K562 (cell line): ENCODE measurements at regions not wholly inside any gene's neighbourhood (a gene's known extent, or its start where the extent isn't known, plus 50 kb on each side); places are given as distances from the start of the nearest gene placed in this dataset.

Source experiments
- ATAC-seq: fragments of 200-7000 bp; cut with Tn5 transposase; 3 replicates; pipeline ENCODE4 v1.9.1; 2020; ENCODE audit warnings: moderate library complexity
- BruUV-seq: library from RNA; stranded (reverse); fragments of 400-500 nt; replicated peaks from 2 replicates; lab custom pipeline; 2021; lab: Mats Ljungman, UMichigan
- CTCF ChIA-PET: fragments of 300-600 bp; formaldehyde crosslinking; extraction: SDS; loops from one replicate; lab custom pipeline; 2021; ENCODE audit warnings: low intra/inter-chr PET ratio; lab: Yijun Ruan, JAX
- POLR2A ChIA-PET: fragments of 300-600, 350-650 bp; sonication (Branson Sonifier 250); formaldehyde crosslinking; extraction: SDS; loops from one replicate; lab custom pipeline; 2021; ENCODE audit warnings: antibody characterized with exemption, inconsistent platforms; lab: Yijun Ruan, JAX
- DNase-seq, 4 experiments: peaks; one replicate each; pipeline versions ENCODE4 v3.0.0 to v3.0.0-alpha.2; 2011 to 2018; ENCODE audit warnings: low spot score in 3 of 4, mixed read lengths in 3 of 4; ENCODE audit errors: extremely low read depth in 1 of 4
- FAIRE-seq: peaks from 2 replicates; lab custom pipeline; 2011; peaks lifted over from hg19 to GRCh38; lab: Jason Lieb, UNC
- H2AFZ ChIP-seq: 2 replicates; pipeline ENCODE4 v1.6.0; 2011; ENCODE audit warnings: low read depth, low read length, control low read depth, inconsistent platforms
- H3K27ac ChIP-seq: fragments of 200-600 bp; 3 replicates; pipeline ENCODE4 v1.8.0; 2011; ENCODE audit warnings: low read depth, mild to moderate bottlenecking, control low read depth, inconsistent platforms, low read length, moderate library complexity, mixed read lengths; ENCODE audit errors: extremely low read depth
- H3K27me3 ChIP-seq, 2 experiments: fragments of 300-600 bp in 1 of 2; 2 replicates in 1 of 2; 3 replicates in 1 of 2; pipeline versions ENCODE4 v1.6.0 to v1.8.0; 2011; ENCODE audit warnings: inconsistent platforms in 2 of 2, low read length in 2 of 2, mild to moderate bottlenecking in 1 of 2, mixed read lengths in 1 of 2, moderate library complexity in 1 of 2; ENCODE audit not compliant: control insufficient read depth in 2 of 2, insufficient read depth in 2 of 2
- H3K36me3 ChIP-seq: fragments of 300-600 bp; 3 replicates; pipeline ENCODE4 v1.8.0; 2011; ENCODE audit warnings: mild to moderate bottlenecking, low read length, inconsistent platforms; ENCODE audit not compliant: control insufficient read depth, insufficient read depth
- H3K4me1 ChIP-seq, 2 experiments: fragments of 200-600 bp in 1 of 2; replicated peaks in 1 of 2; 2 replicates in 1 of 2; 3 replicates in 1 of 2; pipeline versions ENCODE4 v1.5.1 to v1.8.0; 2011; ENCODE audit warnings: inconsistent platforms in 2 of 2, low read length in 2 of 2, mild to moderate bottlenecking in 1 of 2, mixed read lengths in 1 of 2, moderate library complexity in 1 of 2; ENCODE audit not compliant: control insufficient read depth in 2 of 2, insufficient read depth in 2 of 2
- H3K4me2 ChIP-seq: 2 replicates; pipeline ENCODE4 v1.6.1; 2011; ENCODE audit warnings: low read length, control low read depth, inconsistent platforms, mixed read lengths; ENCODE audit not compliant: insufficient read depth
- H3K4me3 ChIP-seq: fragments of 200-600 bp; sonication (generic), shearing (Covaris generic); 2 replicates; pipeline ENCODE4 v1.5.1; 2016; ENCODE audit warnings: control low read depth, inconsistent platforms
- H3K79me2 ChIP-seq: fragments of 200-600 bp; 3 replicates; pipeline ENCODE4 v1.8.0; 2011; ENCODE audit warnings: low read length, inconsistent platforms; ENCODE audit not compliant: control insufficient read depth, insufficient read depth
- H3K9ac ChIP-seq, 2 experiments: 2 replicates each; pipeline versions ENCODE4 v1.6.0 to v1.6.1; 2011; ENCODE audit warnings: low read depth in 2 of 2, low read length in 2 of 2, control low read depth in 1 of 2, inconsistent platforms in 1 of 2, mild to moderate bottlenecking in 1 of 2, mixed read lengths in 1 of 2; ENCODE audit not compliant: insufficient read depth in 1 of 2
- H3K9me1 ChIP-seq: one replicate; pipeline ENCODE4 v1.6.0; 2011; ENCODE audit warnings: inconsistent platforms, mild to moderate bottlenecking, low read length, moderate library complexity; ENCODE audit not compliant: control insufficient read depth, insufficient read depth
- H3K9me3 ChIP-seq: replicated peaks from 2 replicates; pipeline ENCODE4 v1.5.1; 2011; ENCODE audit warnings: low read depth, low read length, inconsistent platforms; ENCODE audit not compliant: control insufficient read depth, insufficient read depth
- H4K20me1 ChIP-seq: replicated peaks from 2 replicates; pipeline ENCODE4 v1.6.1; 2011; ENCODE audit warnings: low read length, inconsistent platforms, mixed read lengths; ENCODE audit not compliant: control insufficient read depth, insufficient read depth
- ARHGAP35 ChIP-seq: fragments of 450-650 bp; IDR thresholded peaks from 2 replicates; pipeline ENCODE4 v1.6.1; 2018; ENCODE audit not compliant: partially characterized antibody
- BACH1 ChIP-seq: fragments of 200-800 bp; sonication (Bioruptor generic); IDR thresholded peaks from 2 replicates; pipeline ENCODE4 v1.6.1; 2016; ENCODE audit warnings: missing genetic modification characterization, missing compliant biosample characterization
- BRCA1 ChIP-seq, 2 experiments: fragments of 450-650 bp in 1 of 2; sonication (generic) in 1 of 2; formaldehyde crosslinking in 1 of 2; IDR thresholded peaks; 2 replicates each; pipeline versions ENCODE4 v1.5.0 to v1.6.1; 2017 to 2020; ENCODE audit warnings: mild to moderate bottlenecking in 1 of 2, missing genetic modification reagents in 1 of 2
- EZH2 ChIP-seq: IDR thresholded peaks from 2 replicates; pipeline ENCODE4 v1.6.1; 2012; ENCODE audit warnings: low read depth, mild to moderate bottlenecking, inconsistent platforms, low read length, borderline replicate concordance
- FOXJ2 ChIP-seq: fragments of 200-800 bp; sonication (Bioruptor generic); IDR thresholded peaks from 2 replicates; pipeline ENCODE4 v1.6.1; 2016; ENCODE audit warnings: missing genetic modification characterization, missing compliant biosample characterization
- JUND ChIP-seq, 2 experiments: IDR thresholded peaks; 2 replicates in 1 of 2; 3 replicates in 1 of 2; pipeline ENCODE4 v1.6.1; 2011; ENCODE audit warnings: borderline replicate concordance in 2 of 2, low read depth in 2 of 2, low read length in 2 of 2, improper control_type of control experiment in 1 of 2, missing biosample characterization in 1 of 2, missing genetic modification characterization in 1 of 2, missing genetic modification reagents in 1 of 2
- LCOR ChIP-seq: sonication (generic); formaldehyde crosslinking; IDR thresholded peaks from 2 replicates; pipeline ENCODE4 v1.8.0; 2022; ENCODE audit warnings: mild to moderate bottlenecking, missing genetic modification reagents
- MAFF ChIP-seq: IDR thresholded peaks from 2 replicates; pipeline ENCODE4 v1.6.1; 2012; ENCODE audit warnings: low read length, improper control_type of control experiment
- MXI1 ChIP-seq: IDR thresholded peaks from 2 replicates; pipeline ENCODE4 v1.6.1; 2011; ENCODE audit warnings: low read depth, mild to moderate bottlenecking, improper control_type of control experiment, low read length
- PCBP1 ChIP-seq: fragments of 200-400 bp; formaldehyde crosslinking; IDR thresholded peaks from 2 replicates; pipeline ENCODE4 v1.6.1; 2018; ENCODE audit warnings: mild to moderate bottlenecking, low read depth, low read length; ENCODE audit not compliant: poor library complexity, severe bottlenecking
- ZBTB8A ChIP-seq: fragments of 450-650 bp; IDR thresholded peaks from 2 replicates; pipeline ENCODE4 v1.6.1; 2018; ENCODE audit warnings: mild to moderate bottlenecking, moderate library complexity; ENCODE audit not compliant: partially characterized antibody
- ZNF165 ChIP-seq: fragments of 250-450 bp; sonication (Bioruptor Pico); IDR thresholded peaks from 2 replicates; pipeline ENCODE4 v1.4.0; 2020; ENCODE audit warnings: borderline replicate concordance
- ZNF311 ChIP-seq: fragments of 250-450 bp; sonication (Bioruptor Pico); IDR thresholded peaks from 2 replicates; pipeline ENCODE4 v1.4.0; 2020; ENCODE audit warnings: mild to moderate bottlenecking, moderate library complexity
- WGBS: fragments of 100-300 bp; shearing (Covaris generic); methylation state at CpG from one replicate; pipeline ENCODE4 v1.1.6; 2016; ENCODE audit warnings: low coverage, mixed read lengths; ENCODE audit not compliant: insufficient coverage; ENCODE audit errors: missing lambda C conversion rate; 5-methylcytosine and 5-hydroxymethylcytosine counted together
- in situ Hi-C: fragments of 300-500 bp; cut with MboI; formaldehyde crosslinking; loops from 4 replicates; pipeline ENCODE4 v1.15.0; 2018; ENCODE audit warnings: inconsistent platforms, mixed read lengths
- intact Hi-C: fragments of 100-400 bp; cut with micrococcal nuclease; formaldehyde crosslinking; loops from 2 replicates; pipeline ENCODE4 v1.14.2; 2022
- TF ChIP-seq, protein P1 (sequence below), 2 experiments: fragments of 450-650 bp; conservative IDR thresholded peaks; 2 replicates each; pipeline ENCODE4 v1.6.1; 2017; ENCODE audit warnings: mild to moderate bottlenecking in 2 of 2, moderate library complexity in 2 of 2
- TF ChIP-seq, protein P2 (sequence below): sonication (generic); formaldehyde crosslinking; IDR thresholded peaks from 2 replicates; pipeline ENCODE4 v1.8.1; 2023; ENCODE audit warnings: mild to moderate bottlenecking, missing genetic modification reagents
- TF ChIP-seq, protein P3 (sequence below): sonication (generic); formaldehyde crosslinking; IDR thresholded peaks from 2 replicates; pipeline ENCODE4 v1.8.1; 2022; ENCODE audit warnings: missing genetic modification reagents

DNA sequence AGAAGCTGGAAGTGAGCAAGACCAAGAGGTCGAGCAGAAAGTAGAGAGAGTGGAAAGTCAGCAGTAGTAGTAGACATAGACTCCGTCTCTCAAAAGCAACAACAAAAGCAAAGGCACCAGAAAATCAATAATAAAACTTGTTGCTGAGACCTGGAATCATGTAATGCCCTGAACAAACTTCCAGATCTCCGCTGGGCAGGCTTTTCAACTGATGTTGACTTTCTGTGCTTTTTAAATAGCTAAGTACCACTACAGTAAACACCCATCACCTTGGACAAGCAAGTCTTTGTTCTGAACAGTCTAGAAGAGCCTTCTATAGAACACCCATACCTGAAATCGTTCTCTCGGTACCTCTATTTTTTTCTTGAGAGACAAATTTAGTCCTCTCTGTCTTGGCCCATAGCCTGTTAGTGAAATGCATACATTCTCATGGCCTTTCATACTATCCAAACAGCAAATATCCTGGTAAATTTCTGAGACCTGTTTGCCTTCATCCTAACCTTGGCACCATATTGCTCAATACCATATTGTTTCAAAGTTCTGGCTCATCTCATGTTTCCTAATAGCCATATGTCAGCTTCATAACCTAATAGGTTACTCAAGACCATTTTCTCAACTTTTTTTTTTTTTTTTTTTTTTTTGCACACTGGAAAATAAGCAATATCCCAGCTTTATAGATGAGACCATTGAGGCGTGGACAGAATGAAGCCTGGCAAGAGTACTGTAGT, 200.6 kb upstream of the RBPJ start:
- DNase-seq (no peak), FAIRE-seq (no peak), ATAC-seq (no peak)
- Histone ChIP-seq H3K79me2 (no peaks in the 10 kb centered on the region), H3K27ac (no peak overlapping the region), H2AFZ (no peak overlapping the region), H4K20me1 (no peaks in the 10 kb centered on the region), H3K4me3 (no peak overlapping the region), H3K27me3 (peaks cover 0 to 6% of the 10 kb centered on the region in 2 experiments; a peak in 2 of 5 replicates), H3K9ac (no peak overlapping the region), H3K36me3 (no peaks in the 10 kb centered on the region), H3K4me2 (no peak overlapping the region), H3K4me1 (no peaks in the 10 kb centered on the region), H3K9me3 (no peaks in the 10 kb centered on the region), H3K9me1 (no peaks in the 10 kb centered on the region)
- no TSS peak for BruUV-seq
- 0% methylated on average over 6 of the region's 6 CpGs for WGBS
- intact Hi-C loops: no loop called here
- CTCF ChIA-PET: no interaction called here
- in situ Hi-C loops: no loop called here
- POLR2A ChIA-PET: no interaction called here
- TF ChIP-seq ZNF165 (no peak), PCBP1 (no peak), BRCA1 (IDR thresholded peaks at IDR 0.05) (no peak), BRCA1 (CRISPR knock-in tag; IDR thresholded peaks at IDR 0.05) (no peak), JUND (IDR thresholded peaks at IDR 0.05; ENCODE audit: borderline replicate concordance, low read depth, low read length) (no peak), JUND (tag; IDR thresholded peaks at IDR 0.05; ENCODE audit: borderline replicate concordance, low read depth, low read length) (no peak), ZBTB8A (no peak), ARHGAP35 (no peak), EZH2 (no peak), ZNF311 (CRISPR knock-in tag) (no peak), FOXJ2 (tag) (no peak), LCOR (CRISPR knock-in tag) (no peak), MAFF (no peak), MXI1 (no peak), BACH1 (tag) (no peak)
- TF ChIP-seq, protein P1, sequence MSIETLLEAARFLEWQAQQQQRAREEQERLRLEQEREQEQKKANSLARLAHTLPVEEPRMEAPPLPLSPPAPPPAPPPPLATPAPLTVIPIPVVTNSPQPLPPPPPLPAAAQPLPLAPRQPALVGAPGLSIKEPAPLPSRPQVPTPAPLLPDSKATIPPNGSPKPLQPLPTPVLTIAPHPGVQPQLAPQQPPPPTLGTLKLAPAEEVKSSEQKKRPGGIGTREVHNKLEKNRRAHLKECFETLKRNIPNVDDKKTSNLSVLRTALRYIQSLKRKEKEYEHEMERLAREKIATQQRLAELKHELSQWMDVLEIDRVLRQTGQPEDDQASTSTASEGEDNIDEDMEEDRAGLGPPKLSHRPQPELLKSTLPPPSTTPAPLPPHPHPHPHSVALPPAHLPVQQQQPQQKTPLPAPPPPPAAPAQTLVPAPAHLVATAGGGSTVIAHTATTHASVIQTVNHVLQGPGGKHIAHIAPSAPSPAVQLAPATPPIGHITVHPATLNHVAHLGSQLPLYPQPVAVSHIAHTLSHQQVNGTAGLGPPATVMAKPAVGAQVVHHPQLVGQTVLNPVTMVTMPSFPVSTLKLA (conservative IDR thresholded peaks at IDR 0.05): no peak
- TF ChIP-seq, protein P2, sequence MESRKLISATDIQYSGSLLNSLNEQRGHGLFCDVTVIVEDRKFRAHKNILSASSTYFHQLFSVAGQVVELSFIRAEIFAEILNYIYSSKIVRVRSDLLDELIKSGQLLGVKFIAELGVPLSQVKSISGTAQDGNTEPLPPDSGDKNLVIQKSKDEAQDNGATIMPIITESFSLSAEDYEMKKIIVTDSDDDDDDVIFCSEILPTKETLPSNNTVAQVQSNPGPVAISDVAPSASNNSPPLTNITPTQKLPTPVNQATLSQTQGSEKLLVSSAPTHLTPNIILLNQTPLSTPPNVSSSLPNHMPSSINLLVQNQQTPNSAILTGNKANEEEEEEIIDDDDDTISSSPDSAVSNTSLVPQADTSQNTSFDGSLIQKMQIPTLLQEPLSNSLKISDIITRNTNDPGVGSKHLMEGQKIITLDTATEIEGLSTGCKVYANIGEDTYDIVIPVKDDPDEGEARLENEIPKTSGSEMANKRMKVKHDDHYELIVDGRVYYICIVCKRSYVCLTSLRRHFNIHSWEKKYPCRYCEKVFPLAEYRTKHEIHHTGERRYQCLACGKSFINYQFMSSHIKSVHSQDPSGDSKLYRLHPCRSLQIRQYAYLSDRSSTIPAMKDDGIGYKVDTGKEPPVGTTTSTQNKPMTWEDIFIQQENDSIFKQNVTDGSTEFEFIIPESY (CRISPR knock-in tag): no peak
- TF ChIP-seq, protein P3, sequence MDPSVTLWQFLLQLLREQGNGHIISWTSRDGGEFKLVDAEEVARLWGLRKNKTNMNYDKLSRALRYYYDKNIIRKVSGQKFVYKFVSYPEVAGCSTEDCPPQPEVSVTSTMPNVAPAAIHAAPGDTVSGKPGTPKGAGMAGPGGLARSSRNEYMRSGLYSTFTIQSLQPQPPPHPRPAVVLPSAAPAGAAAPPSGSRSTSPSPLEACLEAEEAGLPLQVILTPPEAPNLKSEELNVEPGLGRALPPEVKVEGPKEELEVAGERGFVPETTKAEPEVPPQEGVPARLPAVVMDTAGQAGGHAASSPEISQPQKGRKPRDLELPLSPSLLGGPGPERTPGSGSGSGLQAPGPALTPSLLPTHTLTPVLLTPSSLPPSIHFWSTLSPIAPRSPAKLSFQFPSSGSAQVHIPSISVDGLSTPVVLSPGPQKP (CRISPR knock-in tag): no peak
